HCEC 1CT (cell line): ENCODE measurements at regions not wholly inside any gene's neighbourhood (a gene's known extent, or its start where the extent isn't known, plus 50 kb on each side); places are given as distances from the start of the nearest gene placed in this dataset.
"Not testable (repeated sequence)": the region's sequence is repeated elsewhere in the genome, so short reads cannot be mapped to it uniquely, and the experiment has no call there.

ENCODE experiments used
- DNase-seq: peaks from one replicate; pipeline ENCODE4 v3.0.0-alpha.2; 2017

GRCh38 chr10:37067576-37067975 is 57.8 kb upstream of the ANKRD30A start:
- no peak for DNase-seq

- not testable (repeated sequence) for DNase-seq
These were observed 63.1 kb upstream of the ANKRD30A start for GRCh38 chr10:37062296-37062695.

GRCh38 chr10:37057261-37057660 is 68.1 kb upstream of the ANKRD30A start:
- DNase-seq = no peak

GRCh38 chr10:37053476-37053875 is 71.9 kb upstream of the ANKRD30A start:
- no peak for DNase-seq

- DNase-seq = not testable (repeated sequence)
These were observed 75.4 kb upstream of the ANKRD30A start for GRCh38 chr10:37049982-37050381.

- not testable (repeated sequence) for DNase-seq
These were observed 81.1 kb upstream of the ANKRD30A start for GRCh38 chr10:37044319-37044718.

DNA sequence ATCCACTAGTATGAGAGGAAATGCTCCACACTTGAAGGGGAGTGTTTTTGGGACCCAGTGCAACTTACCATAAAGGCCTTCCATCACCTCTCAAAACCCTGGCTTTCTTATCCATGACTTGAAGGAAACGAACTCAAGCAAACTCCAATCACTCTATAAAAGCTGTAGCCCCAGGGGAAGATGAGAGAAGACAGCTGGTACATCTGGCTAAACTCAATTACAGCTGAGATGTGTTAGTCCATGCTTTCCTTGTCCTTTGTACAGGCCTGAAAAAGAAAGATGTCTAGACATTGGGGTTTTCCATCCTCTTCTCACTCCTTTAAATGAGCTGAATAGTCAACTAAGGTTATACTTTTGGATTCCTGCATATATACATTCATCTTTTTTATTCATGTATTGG is 89.5 kb upstream of the ANKRD30A start:
- no peak for DNase-seq

GRCh38 chr10:37015498-37015897 is 109.9 kb upstream of the ANKRD30A start:
- no peak for DNase-seq

- no peak for DNase-seq
These were observed 114.7 kb upstream of the ANKRD30A start for GRCh38 chr10:37010741-37011140.

GRCh38 chr10:37008276-37008675 is 117.1 kb upstream of the ANKRD30A start:
- not testable (repeated sequence) for DNase-seq

DNA sequence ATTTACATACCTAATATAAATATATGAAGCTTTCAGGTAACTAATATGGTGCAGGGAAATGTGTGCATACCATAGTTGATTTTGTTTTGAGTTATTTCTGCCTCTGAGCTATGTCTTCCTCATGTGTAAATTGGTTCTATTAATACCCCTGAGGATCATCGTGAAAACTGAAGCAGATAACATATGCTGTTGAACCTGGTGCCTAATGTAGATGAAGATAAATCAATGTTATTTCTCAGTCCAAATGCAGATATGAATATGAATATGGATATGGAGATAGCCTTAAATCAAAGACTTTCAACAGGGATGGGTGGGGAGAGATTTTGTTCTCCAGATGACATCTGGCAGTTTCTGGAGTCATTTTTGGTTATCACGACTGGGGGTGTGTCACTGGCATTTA is 122.3 kb upstream of the ANKRD30A start:
- DNase-seq = no peak

DNA sequence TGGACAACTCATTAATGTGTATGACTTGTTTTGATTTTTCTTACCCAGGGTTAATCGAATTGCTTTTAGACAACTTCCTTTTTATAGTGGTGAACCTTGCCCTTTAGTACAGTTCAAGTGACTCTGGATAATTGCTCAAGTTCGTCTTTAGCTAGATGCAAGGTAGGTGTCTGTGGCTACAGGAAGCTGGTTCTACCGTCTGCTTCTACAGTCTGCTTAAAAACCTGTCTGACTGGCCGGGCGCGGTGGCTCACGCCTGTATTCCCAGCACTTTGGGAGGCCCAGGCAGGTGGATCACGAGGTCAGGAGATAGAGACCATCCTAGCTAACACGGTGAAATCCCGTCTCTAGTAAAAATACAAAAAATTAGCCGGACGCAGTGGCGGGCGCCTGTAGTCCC is 129.6 kb upstream of the ANKRD30A start:
- not testable (repeated sequence) for DNase-seq

DNA sequence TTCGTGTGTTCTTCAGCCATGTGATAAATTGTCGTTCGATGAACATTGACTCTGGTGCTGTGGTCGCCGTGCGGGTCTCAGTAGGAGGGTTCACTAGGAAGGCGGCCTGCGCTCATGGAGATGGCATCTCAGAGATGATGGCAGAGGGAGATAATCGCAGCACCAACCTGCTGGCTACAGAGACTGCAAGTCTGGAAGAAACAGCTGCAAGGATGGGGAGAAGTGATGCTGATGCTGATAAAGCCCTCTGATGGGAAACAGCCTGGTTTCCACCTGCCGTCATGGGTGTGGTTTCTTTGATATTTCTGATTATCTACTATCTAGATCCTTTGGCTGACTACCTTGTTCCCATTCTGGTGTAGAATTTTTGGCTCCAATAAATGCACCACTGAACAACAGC is 130.5 kb upstream of the ANKRD30A start:
- no peak for DNase-seq

GRCh38 chr10:36989233-36989632 is 136.2 kb upstream of the ANKRD30A start:
- no peak for DNase-seq

DNA sequence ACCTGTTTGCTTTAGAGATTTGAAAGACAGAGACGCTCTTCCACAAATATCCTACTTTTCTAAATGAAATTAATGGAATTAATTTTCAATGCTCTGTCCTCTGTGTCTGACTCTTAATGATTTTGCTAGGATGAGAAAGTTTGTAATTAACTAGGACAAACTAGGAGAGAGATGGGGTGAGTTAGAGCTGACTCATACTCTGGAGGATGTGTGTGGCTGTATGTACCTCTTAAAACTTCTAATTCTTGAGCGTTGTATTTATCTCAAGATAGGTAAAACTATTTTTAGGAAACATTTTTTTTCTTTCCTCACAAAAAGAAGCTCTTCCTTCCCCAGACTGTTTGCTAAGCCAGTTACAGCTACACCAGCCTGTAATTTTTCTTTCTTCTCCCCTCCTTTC is 178.8 kb upstream of the ANKRD30A start:
- no peak for DNase-seq

DNA sequence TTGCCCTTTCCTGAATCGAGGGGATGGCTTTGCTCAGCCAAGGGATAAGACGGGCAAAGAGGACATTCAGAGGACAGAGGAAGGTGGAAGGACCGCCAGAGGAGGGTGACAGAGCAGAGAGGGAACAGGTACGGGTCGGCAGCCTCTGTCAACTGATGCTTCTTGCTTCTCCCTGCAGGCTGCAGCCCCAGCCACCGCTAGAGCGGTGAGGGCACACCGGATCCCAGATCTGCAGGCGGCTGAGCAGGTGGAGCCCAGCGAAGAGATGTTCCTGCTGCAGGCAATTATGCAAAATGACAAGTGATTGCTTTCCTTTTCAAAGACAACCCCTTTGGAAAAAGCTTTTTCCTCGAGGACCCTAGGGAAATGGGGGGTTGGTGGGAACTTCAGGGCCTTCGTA is 181.9 kb upstream of the ANKRD30A start:
- no peak for DNase-seq

DNA sequence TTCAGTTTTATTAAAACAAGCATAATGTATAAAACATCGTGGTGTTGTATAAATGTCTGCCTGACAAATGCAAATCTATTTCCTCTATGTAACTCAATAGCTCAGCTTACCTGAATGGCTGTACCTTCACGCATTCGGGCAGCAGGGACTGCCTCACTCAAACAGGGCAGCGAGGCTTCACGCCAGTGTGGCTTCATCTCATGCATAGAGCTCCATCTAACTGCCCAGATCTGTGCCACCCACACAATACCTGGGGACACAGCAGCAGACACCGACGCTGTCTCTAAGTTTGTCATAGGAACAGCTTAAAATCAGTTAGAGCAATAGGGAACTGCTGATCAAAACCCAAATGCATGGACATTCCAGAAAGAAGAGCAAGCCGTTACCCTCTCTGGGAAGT is 182.8 kb upstream of the ANKRD30A start:
- no peak for DNase-seq

DNA sequence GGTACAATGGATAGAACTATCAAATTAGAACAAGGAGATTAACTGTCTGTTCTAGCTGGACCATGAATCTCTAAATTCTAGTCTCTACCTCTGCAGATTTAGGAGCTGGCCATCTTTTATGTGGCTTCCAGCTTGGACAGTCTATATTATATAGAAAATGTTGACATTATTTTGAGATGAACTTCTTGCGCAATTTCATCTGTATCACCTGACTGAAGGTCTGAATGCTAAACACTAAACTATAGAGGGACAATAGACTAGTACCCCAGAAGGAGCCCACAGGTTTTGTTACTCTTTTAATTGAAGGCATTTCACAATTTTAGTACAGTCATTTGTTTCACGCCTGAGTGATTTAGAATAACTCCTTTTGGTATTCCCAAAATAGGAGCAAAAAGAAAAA is 222.4 kb upstream of the ANKRD30A start:
- DNase-seq = no peak

GRCh38 chr10:36899652-36900051 is 225.7 kb upstream of the ANKRD30A start:
- no peak for DNase-seq

- DNase-seq = peak; percentile 11
These were observed 236.3 kb upstream of the ANKRD30A start for GRCh38 chr10:36888925-36889573.

GRCh38 chr10:36886303-36886891 is 239.0 kb upstream of the ANKRD30A start:
- DNase-seq = no peak

DNA sequence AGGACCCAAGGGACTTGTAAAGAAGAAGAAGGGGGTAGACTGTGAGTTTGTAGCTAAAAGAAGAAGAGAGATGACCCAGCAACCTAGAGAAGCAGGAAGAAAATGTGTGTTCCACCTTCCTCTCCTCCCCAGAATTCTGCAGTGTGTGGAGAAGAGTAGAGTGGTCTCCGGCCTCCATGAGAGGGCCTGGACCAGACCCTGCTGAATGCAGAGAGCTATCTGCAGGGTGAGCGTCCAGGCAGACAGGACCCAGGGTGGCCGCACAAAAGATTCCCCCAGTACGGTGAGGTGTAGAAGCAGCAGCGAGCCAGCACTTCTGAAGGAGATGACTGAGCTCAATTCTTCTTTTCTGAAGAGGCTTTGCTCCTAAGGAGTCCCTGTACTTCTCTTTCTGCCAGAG is 239.7 kb upstream of the ANKRD30A start:
- no peak for DNase-seq

DNA sequence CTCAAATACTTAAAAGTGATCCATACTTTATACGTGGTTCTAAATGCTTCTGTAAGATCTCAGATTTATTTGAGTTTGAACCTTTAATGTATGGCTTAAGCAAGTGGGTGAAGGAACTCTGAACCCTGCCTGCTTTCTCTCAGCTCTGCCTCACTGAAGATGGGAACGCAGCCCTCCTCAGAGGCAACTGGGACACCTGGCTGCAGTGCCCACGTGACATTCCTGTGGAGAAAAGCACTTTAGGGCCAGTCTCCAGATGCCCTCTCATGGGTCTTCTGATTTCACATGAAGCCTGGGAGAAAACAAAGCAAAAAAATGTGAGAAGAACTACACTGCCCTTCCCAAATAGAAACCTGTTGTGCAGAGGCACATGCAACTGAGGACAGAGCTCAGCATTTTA is 242.6 kb upstream of the ANKRD30A start:
- no peak for DNase-seq

GRCh38 chr10:36880898-36881297 is 244.5 kb upstream of the ANKRD30A start:
- DNase-seq = peak; percentile 49
